ENCODE measurements at regions not wholly inside any gene's neighbourhood (a gene's known extent, or its start where the extent isn't known, plus 50 kb on each side); places are given as distances from the start of the nearest gene placed in this dataset.
"Not testable (repeated sequence)": the region's sequence is repeated elsewhere in the genome, so short reads cannot be mapped to it uniquely, and the experiment has no call there.

GRCh38 chr12:74752215-74752614 is 214.6 kb downstream of the ATXN7L3B start:
- H3K9me3 ChIP-seq: no peaks in the 10 kb centered on the region
- no peaks in the 10 kb centered on the region for H3K36me3 ChIP-seq
- H3K4me1 ChIP-seq: no peaks in the 10 kb centered on the region
- no peaks in the 10 kb centered on the region for H3K27me3 ChIP-seq
- DNase-seq: no peak
- H3K4me3 ChIP-seq (ENCODE audit: low read depth, low read length): no peak overlapping the region
- TF ChIP-seq CTCF (IDR thresholded peaks at IDR 0.05; ENCODE audit: low read depth, low read length): no peak

GRCh38 chr12:74770552-74770951 is 232.9 kb downstream of the ATXN7L3B start:
- Histone ChIP-seq H3K27me3 (no peaks in the 10 kb centered on the region), H3K9me3 (no peaks in the 10 kb centered on the region), H3K36me3 (no peaks in the 10 kb centered on the region), H3K4me1 (no peaks in the 10 kb centered on the region), H3K4me3 (ENCODE audit: low read depth, low read length) (no peak overlapping the region)
- TF ChIP-seq CTCF (IDR thresholded peaks at IDR 0.05; ENCODE audit: low read depth, low read length): no peak
- DNase-seq: no peak

- Histone ChIP-seq H3K4me3 (ENCODE audit: low read depth, low read length) (no peak overlapping the region), H3K9me3 (no peaks in the 10 kb centered on the region), H3K36me3 (no peaks in the 10 kb centered on the region), H3K27me3 (no peaks in the 10 kb centered on the region), H3K4me1 (no peaks in the 10 kb centered on the region)
- no peak for TF ChIP-seq CTCF (IDR thresholded peaks at IDR 0.05; ENCODE audit: low read depth, low read length)
- DNase-seq: no peak
Measured at GRCh38 chr12:74775276-74775675, 237.6 kb downstream of the ATXN7L3B start.

- H3K4me3 ChIP-seq (ENCODE audit: low read depth, low read length): no peak overlapping the region
- DNase-seq: no peak
Measured at GRCh38 chr12:74776378-74776777, 238.7 kb downstream of the ATXN7L3B start.

GRCh38 chr12:74780182-74780849 is 242.7 kb downstream of the ATXN7L3B start:
- Histone ChIP-seq H3K36me3 (no peaks in the 10 kb centered on the region), H3K4me3 (ENCODE audit: low read depth, low read length) (no peak overlapping the region), H3K9me3 (no peaks in the 10 kb centered on the region), H3K4me1 (no peaks in the 10 kb centered on the region), H3K27me3 (no peaks in the 10 kb centered on the region)
- no peak for TF ChIP-seq CTCF (IDR thresholded peaks at IDR 0.05; ENCODE audit: low read depth, low read length)
- no peak for DNase-seq

More at GRCh38 chr12:74776378-74776777, 238.7 kb downstream of the ATXN7L3B start:
- no peaks in the 10 kb centered on the region for H3K36me3 ChIP-seq
- no peaks in the 10 kb centered on the region for H3K27me3 ChIP-seq
- no peak for TF ChIP-seq CTCF (IDR thresholded peaks at IDR 0.05; ENCODE audit: low read depth, low read length)
- H3K4me1 ChIP-seq: no peaks in the 10 kb centered on the region
- H3K9me3 ChIP-seq: no peaks in the 10 kb centered on the region

GRCh38 chr12:74780850-74781241 is 243.2 kb downstream of the ATXN7L3B start:
- DNase-seq; H3K4me3 ChIP-seq (ENCODE audit: low read depth, low read length); H3K9me3 ChIP-seq; H3K36me3 ChIP-seq; H3K4me1 ChIP-seq; H3K27me3 ChIP-seq: not testable (repeated sequence)
